ENCODE measurements at regions not wholly inside any gene's neighbourhood (a gene's known extent, or its start where the extent isn't known, plus 50 kb on each side); places are given as distances from the start of the nearest gene placed in this dataset.
A peak's percentile ranks its signal among the peaks of the same experiment; 100 is the strongest.
"Not testable (repeated sequence)": the region's sequence is repeated elsewhere in the genome, so short reads cannot be mapped to it uniquely, and the experiment has no call there.

DNA sequence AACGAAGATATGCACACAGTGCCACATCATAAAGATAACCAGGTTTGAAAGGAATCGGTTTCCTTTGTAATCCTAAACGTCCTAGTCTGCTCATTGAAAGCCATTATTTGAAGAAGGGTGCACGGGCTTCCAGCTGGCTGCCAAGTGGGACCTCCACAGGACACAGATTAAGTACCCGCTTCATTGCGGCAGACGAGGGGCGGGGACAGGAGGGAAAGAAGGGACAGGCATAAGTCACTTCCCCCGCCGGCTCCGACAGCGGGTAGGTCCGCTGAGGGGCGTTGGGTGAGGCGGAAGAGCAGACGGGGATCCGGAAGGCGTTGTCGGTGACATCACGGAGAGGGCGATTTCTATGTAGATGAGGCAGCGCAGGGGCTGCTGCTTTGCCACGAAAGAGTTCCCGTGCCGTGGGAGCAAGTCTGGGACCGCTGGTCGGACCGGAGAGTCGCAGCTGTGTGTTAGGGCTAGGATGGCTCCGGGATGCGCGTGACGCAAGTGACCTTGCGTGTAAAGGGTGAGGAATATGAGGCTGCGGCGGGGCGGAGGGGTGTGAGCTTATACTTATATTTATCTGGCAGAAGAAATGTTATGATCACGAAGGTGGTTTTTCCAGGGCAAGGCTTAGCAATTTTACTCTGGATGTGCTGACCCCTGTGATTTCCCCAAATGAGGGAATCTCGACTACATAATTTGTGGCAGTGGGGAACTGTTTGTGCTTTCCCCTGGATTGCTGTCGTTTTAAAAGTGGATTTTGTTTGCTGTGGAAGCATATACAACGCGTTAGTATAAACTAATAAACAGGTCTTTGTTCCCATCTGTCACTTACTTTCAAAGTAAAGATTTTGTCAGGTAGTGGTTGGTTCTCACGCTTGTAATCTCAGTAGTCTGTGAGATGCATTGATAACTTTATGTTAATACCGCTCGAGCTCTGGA is 80.7 kb downstream of the PPIAL4G start:
- not testable (repeated sequence) for H3K9me3 Mint-ChIP-seq (ENCODE audit: unreplicated experiment); H3K27me3 Mint-ChIP-seq (ENCODE audit: unreplicated experiment); H3K36me3 Mint-ChIP-seq (ENCODE audit: unreplicated experiment)
- Mint-ChIP-seq H3K27ac (ENCODE audit: unreplicated experiment) (peak overlapping the region; percentile 90), H3K4me1 (ENCODE audit: unreplicated experiment) (peaks cover 11% of the 10 kb centered on the region), H3K4me3 (ENCODE audit: unreplicated experiment) (peak overlapping the region; percentile 97)
- peak; percentile 86 for DNase-seq (ENCODE audit: extremely low spot score, unreplicated experiment)

- not testable (repeated sequence) for H3K27ac Mint-ChIP-seq (ENCODE audit: unreplicated experiment); H3K9me3 Mint-ChIP-seq (ENCODE audit: unreplicated experiment); H3K4me1 Mint-ChIP-seq (ENCODE audit: unreplicated experiment); H3K36me3 Mint-ChIP-seq (ENCODE audit: unreplicated experiment); H3K4me3 Mint-ChIP-seq (ENCODE audit: unreplicated experiment); H3K27me3 Mint-ChIP-seq (ENCODE audit: unreplicated experiment); DNase-seq (ENCODE audit: extremely low spot score, unreplicated experiment)
These were observed 85.6 kb downstream of the PPIAL4G start for GRCh38 chr1:148397516-148397915.

GRCh38 chr1:148392505-148392904 is 90.6 kb downstream of the PPIAL4G start:
- not testable (repeated sequence) for H3K4me1 Mint-ChIP-seq (ENCODE audit: unreplicated experiment); DNase-seq (ENCODE audit: extremely low spot score, unreplicated experiment); H3K36me3 Mint-ChIP-seq (ENCODE audit: unreplicated experiment); H3K27ac Mint-ChIP-seq (ENCODE audit: unreplicated experiment); H3K9me3 Mint-ChIP-seq (ENCODE audit: unreplicated experiment); H3K4me3 Mint-ChIP-seq (ENCODE audit: unreplicated experiment); H3K27me3 Mint-ChIP-seq (ENCODE audit: unreplicated experiment)

DNA sequence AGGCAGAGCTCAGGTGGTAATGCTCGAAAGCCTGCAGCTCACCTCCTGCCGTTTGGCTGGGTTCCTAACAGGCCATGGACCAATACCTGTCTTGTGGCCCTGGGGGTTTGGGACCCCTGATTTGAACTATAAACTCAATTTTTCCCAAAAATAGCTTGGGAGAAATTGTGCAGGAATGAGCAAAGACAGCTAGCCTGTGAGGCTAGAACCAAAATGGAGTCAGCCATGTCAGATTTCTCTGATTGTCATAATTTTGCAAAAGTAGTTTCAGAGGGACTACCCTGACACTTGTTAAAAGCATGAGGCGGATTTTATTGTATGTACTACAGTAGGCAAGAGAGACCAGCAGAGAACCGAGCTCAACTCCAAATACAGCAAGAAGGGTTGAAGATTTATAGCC is 91.8 kb downstream of the PPIAL4G start:
- not testable (repeated sequence) for H3K4me1 Mint-ChIP-seq (ENCODE audit: unreplicated experiment); DNase-seq (ENCODE audit: extremely low spot score, unreplicated experiment); H3K36me3 Mint-ChIP-seq (ENCODE audit: unreplicated experiment); H3K27me3 Mint-ChIP-seq (ENCODE audit: unreplicated experiment); H3K4me3 Mint-ChIP-seq (ENCODE audit: unreplicated experiment); H3K27ac Mint-ChIP-seq (ENCODE audit: unreplicated experiment); H3K9me3 Mint-ChIP-seq (ENCODE audit: unreplicated experiment)

DNA sequence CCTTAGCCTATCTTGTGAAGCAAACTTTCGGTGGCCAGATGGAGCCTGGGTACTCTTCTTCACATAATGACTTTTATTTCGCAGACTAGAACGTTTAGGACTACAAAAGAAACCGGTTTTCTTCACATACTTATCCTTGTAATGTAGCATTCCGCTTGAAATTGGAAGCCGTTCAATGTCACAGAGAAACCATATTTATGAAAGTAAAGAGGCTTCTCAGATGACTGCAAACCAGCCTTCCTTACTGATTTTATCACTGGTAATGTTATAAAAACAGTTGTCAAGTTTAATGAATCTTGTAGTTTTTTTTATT is 94.1 kb downstream of the PPIAL4G start:
- Mint-ChIP-seq H3K4me1 (ENCODE audit: unreplicated experiment) (peaks cover 5% of the 10 kb centered on the region), H3K36me3 (ENCODE audit: unreplicated experiment) (no peaks in the 10 kb centered on the region), H3K27me3 (ENCODE audit: unreplicated experiment) (peaks cover 2% of the 10 kb centered on the region), H3K9me3 (ENCODE audit: unreplicated experiment) (no peaks in the 10 kb centered on the region), H3K4me3 (ENCODE audit: unreplicated experiment) (peak overlapping the region; percentile 62), H3K27ac (ENCODE audit: unreplicated experiment) (no peak overlapping the region)
- no peak for TF ChIP-seq CTCF (IDR thresholded peaks at IDR 0.05)
- DNase-seq (ENCODE audit: extremely low spot score, unreplicated experiment) = no peak

GRCh38 chr1:148388260-148389026 is 94.7 kb downstream of the PPIAL4G start:
- H3K36me3 Mint-ChIP-seq (ENCODE audit: unreplicated experiment) = no peaks in the 10 kb centered on the region
- no peaks in the 10 kb centered on the region for H3K9me3 Mint-ChIP-seq (ENCODE audit: unreplicated experiment)
- H3K4me1 Mint-ChIP-seq (ENCODE audit: unreplicated experiment) = peaks cover 5% of the 10 kb centered on the region
- peaks cover 2% of the 10 kb centered on the region for H3K27me3 Mint-ChIP-seq (ENCODE audit: unreplicated experiment)
- peak overlapping the region; percentile 62 for H3K4me3 Mint-ChIP-seq (ENCODE audit: unreplicated experiment)
- H3K27ac Mint-ChIP-seq (ENCODE audit: unreplicated experiment) = peak overlapping the region; percentile 58
- TF ChIP-seq CTCF (IDR thresholded peaks at IDR 0.05) = no peak
- no peak for DNase-seq (ENCODE audit: extremely low spot score, unreplicated experiment)

DNA sequence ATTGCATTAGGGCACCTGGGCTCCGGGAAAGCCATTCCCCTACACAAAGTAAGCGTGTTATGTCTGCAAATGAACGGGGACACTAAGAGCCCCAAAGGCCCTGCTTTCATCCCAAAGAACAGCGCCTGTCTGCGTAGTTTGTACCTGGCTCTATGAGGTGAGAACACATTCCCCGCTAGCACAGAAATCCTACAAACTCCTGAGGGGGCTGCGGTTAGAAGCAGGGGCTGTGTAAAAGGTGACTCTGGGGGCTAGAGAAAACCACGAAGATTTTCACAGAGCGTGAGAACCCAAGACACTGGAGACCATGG is 95.2 kb downstream of the PPIAL4G start:
- H3K27ac Mint-ChIP-seq (ENCODE audit: unreplicated experiment) = not testable (repeated sequence)

DNA sequence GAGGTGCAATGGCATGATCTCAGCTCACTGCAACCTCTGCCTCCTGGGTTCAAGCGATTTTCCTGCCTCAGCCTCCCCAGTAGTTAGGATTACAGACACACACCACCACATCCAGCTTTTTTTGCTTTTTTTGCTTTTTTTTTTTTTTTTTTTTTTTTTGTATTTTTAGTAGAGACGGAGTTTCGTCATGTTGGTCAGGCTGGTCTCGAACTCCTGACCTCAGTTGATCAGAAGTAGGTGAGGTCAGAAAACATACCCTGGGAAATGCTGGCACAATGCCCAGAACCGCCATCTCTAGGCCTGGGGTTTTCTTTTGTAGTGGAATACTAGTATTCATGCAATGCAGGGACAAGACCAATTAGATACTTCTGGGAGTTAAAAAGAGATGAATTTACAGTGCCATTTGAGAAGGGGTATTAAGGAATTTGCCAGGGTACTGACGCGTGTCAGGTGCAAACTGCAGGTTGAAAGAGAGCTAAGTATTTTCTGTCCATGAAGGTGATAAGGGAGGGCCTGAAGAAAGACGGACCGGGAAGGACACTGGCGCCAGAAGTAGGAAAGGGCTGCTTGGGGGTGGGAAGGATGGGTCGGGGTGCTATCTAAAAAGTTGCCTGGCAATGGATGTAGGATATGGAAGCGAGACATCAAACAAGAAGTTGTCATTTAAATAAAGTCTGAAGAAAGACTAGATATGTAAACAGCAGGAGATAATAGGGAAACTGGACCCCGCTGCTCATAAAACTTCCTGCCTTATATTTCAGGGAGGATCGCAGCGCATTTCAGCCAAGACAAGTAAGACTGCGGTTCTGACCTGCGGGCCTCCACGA is 95.8 kb downstream of the PPIAL4G start:
- not testable (repeated sequence) for H3K36me3 Mint-ChIP-seq (ENCODE audit: unreplicated experiment); H3K4me3 Mint-ChIP-seq (ENCODE audit: unreplicated experiment); DNase-seq (ENCODE audit: extremely low spot score, unreplicated experiment); H3K27me3 Mint-ChIP-seq (ENCODE audit: unreplicated experiment); H3K4me1 Mint-ChIP-seq (ENCODE audit: unreplicated experiment); H3K27ac Mint-ChIP-seq (ENCODE audit: unreplicated experiment); H3K9me3 Mint-ChIP-seq (ENCODE audit: unreplicated experiment)

More for the DNA sequence above, 95.2 kb downstream of the PPIAL4G start:
- not testable (repeated sequence) for DNase-seq (ENCODE audit: extremely low spot score, unreplicated experiment); H3K27me3 Mint-ChIP-seq (ENCODE audit: unreplicated experiment); H3K36me3 Mint-ChIP-seq (ENCODE audit: unreplicated experiment); H3K4me3 Mint-ChIP-seq (ENCODE audit: unreplicated experiment); H3K9me3 Mint-ChIP-seq (ENCODE audit: unreplicated experiment); H3K4me1 Mint-ChIP-seq (ENCODE audit: unreplicated experiment)

Data from osteocyte (in vitro differentiated cells).